Mesenchymal stem cell (in vitro differentiated cells and primary cell): ENCODE measurements at regions not wholly inside any gene's neighbourhood (a gene's known extent, or its start where the extent isn't known, plus 50 kb on each side); places are given as distances from the start of the nearest gene placed in this dataset.
"Not testable (repeated sequence)": the region's sequence is repeated elsewhere in the genome, so short reads cannot be mapped to it uniquely, and the experiment has no call there.

Source experiments
- DNase-seq: peaks from one replicate; pipeline ENCODE4 v3.0.0-alpha.2; 2013
- H2AFZ ChIP-seq: one replicate; pipeline ENCODE4 v1.6.1; 2013; ENCODE audit warnings: low read depth, mild to moderate bottlenecking, control low read depth, inconsistent platforms, low read length, moderate library complexity
- H2AK5ac ChIP-seq: 2 replicates; pipeline ENCODE4 v1.6.1; 2013; ENCODE audit warnings: low read length, moderate library complexity, mild to moderate bottlenecking, inconsistent platforms; ENCODE audit not compliant: severe bottlenecking
- H2BK120ac ChIP-seq: one replicate; pipeline ENCODE4 v1.6.1; 2013; ENCODE audit warnings: low read depth, mild to moderate bottlenecking, inconsistent platforms, low read length, moderate library complexity
- H2BK12ac ChIP-seq, 2 experiments: one replicate each; pipeline ENCODE4 v1.6.1; 2013; ENCODE audit warnings: inconsistent platforms in 2 of 2, low read length in 2 of 2, mild to moderate bottlenecking in 2 of 2, moderate library complexity in 2 of 2, control low read depth in 1 of 2
- H2BK15ac ChIP-seq: one replicate; pipeline ENCODE4 v1.6.1; 2013; ENCODE audit warnings: mild to moderate bottlenecking, low read depth, inconsistent platforms; ENCODE audit not compliant: poor library complexity, severe bottlenecking
- H2BK5ac ChIP-seq: 2 replicates; pipeline ENCODE4 v1.6.1; 2013; ENCODE audit warnings: low read depth, mild to moderate bottlenecking, low read length, control low read depth, inconsistent platforms; ENCODE audit not compliant: poor library complexity, severe bottlenecking
- H3K14ac ChIP-seq, 2 experiments: one replicate each; pipeline ENCODE4 v1.6.1; 2013; ENCODE audit warnings: inconsistent platforms in 2 of 2, low read length in 2 of 2, control low read depth in 1 of 2, mild to moderate bottlenecking in 1 of 2, moderate library complexity in 1 of 2
- H3K18ac ChIP-seq, 2 experiments: one replicate each; pipeline ENCODE4 v1.6.1; 2013; ENCODE audit warnings: inconsistent platforms in 2 of 2, low read length in 2 of 2, control low read depth in 1 of 2, low read depth in 1 of 2, mild to moderate bottlenecking in 1 of 2
- H3K23ac ChIP-seq, 2 experiments: one replicate each; pipeline ENCODE4 v1.6.1; 2013; ENCODE audit warnings: inconsistent platforms in 2 of 2, low read length in 2 of 2, mild to moderate bottlenecking in 2 of 2, moderate library complexity in 2 of 2, control low read depth in 1 of 2
- H3K27ac ChIP-seq: 2 replicates; pipeline ENCODE4 v1.5.1; 2013; ENCODE audit warnings: mild to moderate bottlenecking, moderate library complexity, low read length, control low read depth, inconsistent platforms; ENCODE audit not compliant: poor library complexity, severe bottlenecking
- H3K27me3 ChIP-seq, 2 experiments: 2 replicates each; pipeline versions ENCODE4 v1.6.1 to v1.7.0; 2013; ENCODE audit warnings: low read length in 2 of 2, mild to moderate bottlenecking in 2 of 2, moderate library complexity in 2 of 2, control low read depth in 1 of 2, inconsistent platforms in 1 of 2; ENCODE audit not compliant: control insufficient read depth in 1 of 2, insufficient read depth in 1 of 2
- H3K36me3 ChIP-seq, 2 experiments: 2 replicates each; pipeline versions ENCODE4 v1.6.1 to v1.7.0; 2013; ENCODE audit warnings: low read length in 2 of 2, control low read depth in 1 of 2, inconsistent platforms in 1 of 2, low read depth in 1 of 2, mild to moderate bottlenecking in 1 of 2; ENCODE audit not compliant: insufficient read depth in 2 of 2, control insufficient read depth in 1 of 2
- H3K4ac ChIP-seq, 2 experiments: one replicate each; pipeline ENCODE4 v1.6.1; 2013; ENCODE audit warnings: inconsistent platforms in 2 of 2, low read length in 2 of 2, mild to moderate bottlenecking in 2 of 2, moderate library complexity in 2 of 2, control low read depth in 1 of 2, low read depth in 1 of 2
- H3K4me1 ChIP-seq: 2 replicates; pipeline ENCODE4 v1.6.1; 2013; ENCODE audit warnings: low read depth, low read length, control low read depth; ENCODE audit not compliant: control insufficient read depth, insufficient read depth
- H3K4me2 ChIP-seq: 2 replicates; pipeline ENCODE4 v1.6.1; 2013; ENCODE audit warnings: low read length, mild to moderate bottlenecking, inconsistent platforms; ENCODE audit not compliant: poor library complexity, severe bottlenecking
- H3K4me3 ChIP-seq, 2 experiments: 2 replicates each; pipeline versions ENCODE4 v1.5.1 to v1.7.0; 2013; ENCODE audit warnings: low read length in 2 of 2, mild to moderate bottlenecking in 2 of 2, control low read depth in 1 of 2, low read depth in 1 of 2; ENCODE audit not compliant: insufficient read depth in 1 of 2
- H3K79me1 ChIP-seq: replicated peaks from 2 replicates; pipeline ENCODE4 v1.6.1; 2013; ENCODE audit warnings: mild to moderate bottlenecking, control low read depth, low read length, inconsistent platforms; ENCODE audit not compliant: poor library complexity, severe bottlenecking
- H3K9ac ChIP-seq: 2 replicates; pipeline ENCODE4 v1.7.0; 2013; ENCODE audit warnings: mild to moderate bottlenecking, low read length, moderate library complexity
- H3K9me3 ChIP-seq: 2 replicates; pipeline ENCODE4 v1.7.0; 2013; ENCODE audit warnings: mild to moderate bottlenecking, low read length; ENCODE audit not compliant: control insufficient read depth
- H4K8ac ChIP-seq: one replicate; pipeline ENCODE4 v1.6.1; 2013; ENCODE audit warnings: inconsistent platforms, mild to moderate bottlenecking, low read length, moderate library complexity
- H4K91ac ChIP-seq: one replicate; pipeline ENCODE4 v1.6.1; 2013; ENCODE audit warnings: mild to moderate bottlenecking, low read length, inconsistent platforms
- WGBS: methylation state at CpG from one replicate; pipeline ENCODE4 v1.1.7; 2013; ENCODE audit warnings: mixed read lengths; 5-methylcytosine and 5-hydroxymethylcytosine counted together

GRCh38 chr5:145014109-145014508 is 821.0 kb downstream of the PRELID2 start:
- WGBS = 100% methylated on average over 1 of the region's 3 CpGs

GRCh38 chr5:145010834-145011233 is 824.3 kb downstream of the PRELID2 start:
- H3K27ac ChIP-seq = no peak overlapping the region
- H3K9ac ChIP-seq = no peak overlapping the region
- H4K8ac ChIP-seq = no peak overlapping the region
- no peak overlapping the region for H2AK5ac ChIP-seq
- no peak overlapping the region for H2AFZ ChIP-seq
- no peak overlapping the region for H3K18ac ChIP-seq
- H3K79me1 ChIP-seq = no peaks in the 10 kb centered on the region
- H3K9me3 ChIP-seq = peaks cover 5% of the 10 kb centered on the region
- no peak for DNase-seq
- H3K4me3 ChIP-seq = no peak overlapping the region
- H2BK120ac ChIP-seq = no peak overlapping the region
- H3K4me1 ChIP-seq = no peaks in the 10 kb centered on the region
- H3K4ac ChIP-seq = no peak overlapping the region
- H3K36me3 ChIP-seq = no peaks in the 10 kb centered on the region
- H4K91ac ChIP-seq = no peak overlapping the region
- H2BK15ac ChIP-seq = no peak overlapping the region
- H3K23ac ChIP-seq = no peak overlapping the region
- H2BK12ac ChIP-seq = no peak overlapping the region
- H2BK5ac ChIP-seq = no peak overlapping the region
- no peaks in the 10 kb centered on the region for H3K27me3 ChIP-seq
- H3K14ac ChIP-seq = no peak overlapping the region
- no peak overlapping the region for H3K4me2 ChIP-seq

More at GRCh38 chr5:145014109-145014508, 821.0 kb downstream of the PRELID2 start:
- Histone ChIP-seq H3K18ac (no peak overlapping the region), H3K36me3 (no peaks in the 10 kb centered on the region), H3K27me3 (no peaks in the 10 kb centered on the region), H3K14ac (no peak overlapping the region), H3K79me1 (no peaks in the 10 kb centered on the region), H3K4ac (no peak overlapping the region), H2BK15ac (no peak overlapping the region), H2AK5ac (no peak overlapping the region), H3K4me3 (no peak overlapping the region), H3K4me2 (no peak overlapping the region), H3K9me3 (peaks cover 4% of the 10 kb centered on the region), H3K27ac (no peak overlapping the region), H2BK12ac (no peak overlapping the region), H2AFZ (no peak overlapping the region), H4K8ac (no peak overlapping the region), H2BK120ac (no peak overlapping the region), H3K23ac (no peak overlapping the region), H3K4me1 (no peaks in the 10 kb centered on the region), H4K91ac (no peak overlapping the region), H3K9ac (no peak overlapping the region), H2BK5ac (no peak overlapping the region)
- DNase-seq = no peak

- WGBS = 88% methylated on average over 1 of the region's 2 CpGs
- Histone ChIP-seq H3K9me3 (peaks cover 7% of the 10 kb centered on the region), H3K27me3 (no peaks in the 10 kb centered on the region), H2BK15ac (no peak overlapping the region), H3K4me1 (no peaks in the 10 kb centered on the region), H2BK12ac (no peak overlapping the region), H4K8ac (no peak overlapping the region), H2BK5ac (no peak overlapping the region), H3K23ac (no peak overlapping the region), H3K4me3 (no peak overlapping the region), H3K27ac (no peak overlapping the region), H3K14ac (no peak overlapping the region), H2AFZ (no peak overlapping the region), H3K36me3 (no peaks in the 10 kb centered on the region), H2AK5ac (no peak overlapping the region), H3K4ac (no peak overlapping the region), H3K4me2 (no peak overlapping the region), H3K79me1 (no peaks in the 10 kb centered on the region), H3K18ac (no peak overlapping the region), H3K9ac (no peak overlapping the region), H4K91ac (no peak overlapping the region), H2BK120ac (no peak overlapping the region)
- DNase-seq = no peak
These were observed 826.1 kb downstream of the PRELID2 start for GRCh38 chr5:145008876-145009530.

- H3K9ac ChIP-seq, H3K23ac ChIP-seq, H3K36me3 ChIP-seq, DNase-seq, H4K91ac ChIP-seq, H3K4me2 ChIP-seq, H3K27me3 ChIP-seq, H2BK12ac ChIP-seq, H3K9me3 ChIP-seq, H3K14ac ChIP-seq, H2AFZ ChIP-seq, H2BK5ac ChIP-seq, H3K27ac ChIP-seq, H3K4me1 ChIP-seq, H4K8ac ChIP-seq, H2BK120ac ChIP-seq, H3K4me3 ChIP-seq, H3K79me1 ChIP-seq, H3K18ac ChIP-seq, H2BK15ac ChIP-seq, H2AK5ac ChIP-seq, H3K4ac ChIP-seq: not testable (repeated sequence)
These were observed 823.7 kb downstream of the KCTD16 start for GRCh38 chr5:144994356-144994755.
